CD4-positive, alpha-beta T cell (primary cell): ENCODE measurements at regions not wholly inside any gene's neighbourhood (a gene's known extent, or its start where the extent isn't known, plus 50 kb on each side); places are given as distances from the start of the nearest gene placed in this dataset.

ENCODE experiments used
- ATAC-seq: fragments of 200-7000 bp; cut with Tn5 transposase; one replicate; pipeline ENCODE4 v1.10.0; 2022; ENCODE audit warnings: mild to moderate bottlenecking; ENCODE audit not compliant: poor library complexity
- CTCF ChIA-PET: fragments of 350-600 bp; sonication (Branson Sonifier 250); formaldehyde crosslinking; loops from one replicate; lab custom pipeline; 2021; ENCODE audit warnings: antibody characterized with exemption, inconsistent platforms; lab: Charles Lee
- POLR2A ChIA-PET: fragments of 350-600 bp; sonication (Branson Sonifier 250); formaldehyde crosslinking; loops from one replicate; lab custom pipeline; 2021; ENCODE audit warnings: antibody characterized with exemption, inconsistent platforms; lab: Charles Lee
- DNase-seq, 14 experiments: peaks; one replicate each; pipeline ENCODE4 v3.0.0-alpha.2; 2013 to 2020; ENCODE audit warnings: mixed read lengths in 2 of 14
- H3K27ac ChIP-seq, 2 donors: one replicate each; pipeline versions ENCODE4 v1.5.1 to v1.7.0; 2013; ENCODE audit warnings: low read length in 2 of 2, low read depth in 1 of 2, mild to moderate bottlenecking in 1 of 2
- H3K27me3 ChIP-seq, 2 experiments: 1 replicate in 1 of 2; 2 replicates in 1 of 2; pipeline versions ENCODE4 v1.6.1 to v1.7.0; 2013; ENCODE audit warnings: low read length in 2 of 2, control low read depth in 1 of 2, mild to moderate bottlenecking in 1 of 2, moderate library complexity in 1 of 2; ENCODE audit not compliant: insufficient read depth in 2 of 2, control insufficient read depth in 1 of 2
- H3K36me3 ChIP-seq: one replicate; pipeline ENCODE4 v1.6.1; 2013; ENCODE audit warnings: low read length, control low read depth; ENCODE audit not compliant: insufficient read depth
- H3K4me1 ChIP-seq: one replicate; pipeline ENCODE4 v1.6.1; 2013; ENCODE audit warnings: low read length, control low read depth; ENCODE audit not compliant: insufficient read depth
- H3K4me3 ChIP-seq: one replicate; pipeline ENCODE4 v1.5.1; 2013; ENCODE audit warnings: mild to moderate bottlenecking, low read length, moderate library complexity
- H3K9me3 ChIP-seq, 2 experiments: 1 replicate in 1 of 2; 2 replicates in 1 of 2; pipeline versions ENCODE4 v1.6.1 to v1.7.0; 2013; ENCODE audit warnings: low read length in 2 of 2, mild to moderate bottlenecking in 2 of 2, control low read depth in 1 of 2, moderate library complexity in 1 of 2; ENCODE audit not compliant: control insufficient read depth in 1 of 2, insufficient read depth in 1 of 2
- H3K27ac Mint-ChIP-seq: one replicate; pipeline ENCODE4 v1.8.0; 2020; ENCODE audit warnings: mixed read lengths
- H3K27me3 Mint-ChIP-seq: one replicate; pipeline ENCODE4 v1.8.0; 2021; ENCODE audit warnings: mixed read lengths
- H3K36me3 Mint-ChIP-seq: one replicate; pipeline ENCODE4 v1.8.0; 2021; ENCODE audit warnings: low read depth, mixed read lengths
- H3K4me1 Mint-ChIP-seq: one replicate; pipeline ENCODE4 v1.8.0; 2021; ENCODE audit warnings: low read depth, mixed read lengths
- H3K4me3 Mint-ChIP-seq: one replicate; pipeline ENCODE4 v1.8.0; 2020; ENCODE audit warnings: mild to moderate bottlenecking, mixed read lengths
- H3K9me3 Mint-ChIP-seq: one replicate; pipeline ENCODE4 v1.8.0; 2020; ENCODE audit warnings: mixed read lengths
- intact Hi-C, 2 experiments: fragments of 100-400 bp; cut with DNase I in 1 of 2; cut with micrococcal nuclease in 1 of 2; formaldehyde crosslinking; loops; one replicate each; pipeline versions ENCODE4 v1.15.1 to v1.9.0; 2023 to 2025; cut with DNase I, micrococcal nuclease
- TF ChIP-seq, protein P1 (sequence below): fragments of 200-600 bp; IDR thresholded peaks from one replicate; pipeline ENCODE4 v1.8.0; 2022; ENCODE audit warnings: antibody characterized with exemption, mild to moderate bottlenecking

- intact Hi-C loops: no loop called here
- no peaks in the 10 kb centered on the region for H3K27me3 ChIP-seq
- no peaks in the 10 kb centered on the region for H3K36me3 ChIP-seq
- POLR2A ChIA-PET: no interaction called here
- TF ChIP-seq, protein P1, sequence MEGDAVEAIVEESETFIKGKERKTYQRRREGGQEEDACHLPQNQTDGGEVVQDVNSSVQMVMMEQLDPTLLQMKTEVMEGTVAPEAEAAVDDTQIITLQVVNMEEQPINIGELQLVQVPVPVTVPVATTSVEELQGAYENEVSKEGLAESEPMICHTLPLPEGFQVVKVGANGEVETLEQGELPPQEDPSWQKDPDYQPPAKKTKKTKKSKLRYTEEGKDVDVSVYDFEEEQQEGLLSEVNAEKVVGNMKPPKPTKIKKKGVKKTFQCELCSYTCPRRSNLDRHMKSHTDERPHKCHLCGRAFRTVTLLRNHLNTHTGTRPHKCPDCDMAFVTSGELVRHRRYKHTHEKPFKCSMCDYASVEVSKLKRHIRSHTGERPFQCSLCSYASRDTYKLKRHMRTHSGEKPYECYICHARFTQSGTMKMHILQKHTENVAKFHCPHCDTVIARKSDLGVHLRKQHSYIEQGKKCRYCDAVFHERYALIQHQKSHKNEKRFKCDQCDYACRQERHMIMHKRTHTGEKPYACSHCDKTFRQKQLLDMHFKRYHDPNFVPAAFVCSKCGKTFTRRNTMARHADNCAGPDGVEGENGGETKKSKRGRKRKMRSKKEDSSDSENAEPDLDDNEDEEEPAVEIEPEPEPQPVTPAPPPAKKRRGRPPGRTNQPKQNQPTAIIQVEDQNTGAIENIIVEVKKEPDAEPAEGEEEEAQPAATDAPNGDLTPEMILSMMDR: no peak
- no peak overlapping the region for H3K4me3 ChIP-seq
- peaks cover 40% of the 10 kb centered on the region for H3K4me1 Mint-ChIP-seq
- H3K36me3 Mint-ChIP-seq: no peaks in the 10 kb centered on the region
- DNase-seq: no peak
- no peaks in the 10 kb centered on the region for H3K9me3 ChIP-seq
- CTCF ChIA-PET: no interaction called here
- no peak overlapping the region for H3K27ac ChIP-seq
- no peak overlapping the region for H3K4me3 Mint-ChIP-seq
- H3K9me3 Mint-ChIP-seq: no peaks in the 10 kb centered on the region
- no peak overlapping the region for H3K27ac Mint-ChIP-seq
- ATAC-seq: no peak
- H3K4me1 ChIP-seq: peaks cover 5% of the 10 kb centered on the region
- H3K27me3 Mint-ChIP-seq: no peaks in the 10 kb centered on the region
Observed at GRCh38 chr1:108072776-108073175, 107.8 kb upstream of the VAV3 start.

DNA sequence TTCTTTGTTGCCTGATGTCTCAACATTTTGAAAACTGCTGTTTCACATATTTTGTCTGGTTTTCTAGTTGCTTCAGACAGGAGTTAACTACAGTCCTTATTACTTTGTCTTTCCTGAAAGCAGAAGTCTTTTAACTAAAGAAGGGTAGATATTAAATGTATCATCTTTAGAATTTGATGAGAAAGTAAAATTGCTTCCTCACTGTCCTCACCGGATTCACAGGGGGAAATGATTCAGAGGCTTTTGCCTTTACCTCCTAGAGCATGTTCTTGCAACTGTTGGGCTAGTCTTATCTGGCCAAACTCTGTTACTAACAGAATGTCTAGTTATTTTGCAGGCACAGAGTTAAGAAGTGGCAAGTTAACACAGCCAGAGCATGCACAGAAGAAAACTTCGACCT is 107.2 kb upstream of the VAV3 start:
- H3K27ac ChIP-seq: no peak overlapping the region
- ChIA-PET CTCF (no interaction called here), POLR2A (no interaction called here)
- H3K4me3 Mint-ChIP-seq: no peak overlapping the region
- intact Hi-C loops: no loop called here
- no peaks in the 10 kb centered on the region for H3K9me3 ChIP-seq
- H3K27me3 ChIP-seq: no peaks in the 10 kb centered on the region
- no peaks in the 10 kb centered on the region for H3K9me3 Mint-ChIP-seq
- no peak overlapping the region for H3K27ac Mint-ChIP-seq
- TF ChIP-seq, protein P1: no peak
- H3K4me1 Mint-ChIP-seq: peaks cover 34% of the 10 kb centered on the region
- no peak overlapping the region for H3K4me3 ChIP-seq
- no peaks in the 10 kb centered on the region for H3K36me3 ChIP-seq
- no peaks in the 10 kb centered on the region for H3K27me3 Mint-ChIP-seq
- no peaks in the 10 kb centered on the region for H3K4me1 ChIP-seq
- ATAC-seq: no peak
- DNase-seq: no peak
- no peaks in the 10 kb centered on the region for H3K36me3 Mint-ChIP-seq

GRCh38 chr1:108071601-108072000 is 106.6 kb upstream of the VAV3 start:
- Histone ChIP-seq H3K27me3 (no peaks in the 10 kb centered on the region), H3K36me3 (no peaks in the 10 kb centered on the region), H3K4me3 (no peak overlapping the region), H3K9me3 (no peaks in the 10 kb centered on the region), H3K4me1 (no peaks in the 10 kb centered on the region), H3K27ac (no peak overlapping the region)
- intact Hi-C loops: no loop called here
- H3K9me3 Mint-ChIP-seq: no peaks in the 10 kb centered on the region
- ChIA-PET CTCF (no interaction called here), POLR2A (no interaction called here)
- H3K4me3 Mint-ChIP-seq: no peak overlapping the region
- TF ChIP-seq, protein P1: no peak
- no peaks in the 10 kb centered on the region for H3K36me3 Mint-ChIP-seq
- ATAC-seq: no peak
- H3K27ac Mint-ChIP-seq: no peak overlapping the region
- peaks cover 28% of the 10 kb centered on the region for H3K4me1 Mint-ChIP-seq
- DNase-seq: no peak
- H3K27me3 Mint-ChIP-seq: no peaks in the 10 kb centered on the region
